ENCODE measurements at regions not wholly inside any gene's neighbourhood (a gene's known extent, or its start where the extent isn't known, plus 50 kb on each side); places are given as distances from the start of the nearest gene placed in this dataset.

- TF ChIP-seq CTCF (IDR thresholded peaks at IDR 0.05; ENCODE audit: insufficient read depth, low read length, poor library complexity, severe bottlenecking), result no peak
- no peak for TF ChIP-seq EZH2phosphoT487 (conservative IDR thresholded peaks at IDR 0.05; ENCODE audit: low read length)
These were observed 210.9 kb downstream of the TGFB2 start for GRCh38 chr1:218556016-218556415.
